Endothelial cell of umbilical vein (primary cell): ENCODE measurements at regions not wholly inside any gene's neighbourhood (a gene's known extent, or its start where the extent isn't known, plus 50 kb on each side); places are given as distances from the start of the nearest gene placed in this dataset.

Experiments used
- EZH2 ChIP-seq: IDR thresholded peaks from 2 replicates; pipeline ENCODE4 v1.6.1; 2012; ENCODE audit warnings: borderline replicate concordance, low read depth, mild to moderate bottlenecking, moderate library complexity, low read length, inconsistent platforms; ENCODE audit not compliant: severe bottlenecking
- FOS ChIP-seq: IDR thresholded peaks from 2 replicates; pipeline ENCODE4 v1.6.1; 2011; ENCODE audit warnings: mild to moderate bottlenecking, low read length, moderate library complexity, borderline replicate concordance; ENCODE audit not compliant: insufficient read depth
- GATA2 ChIP-seq: IDR thresholded peaks from 2 replicates; pipeline ENCODE4 v1.7.0; 2011; ENCODE audit warnings: low read depth, mild to moderate bottlenecking, moderate library complexity, mixed read lengths, low read length; ENCODE audit not compliant: insufficient read length, insufficient read depth
- JUN ChIP-seq: IDR thresholded peaks from 2 replicates; pipeline ENCODE4 v1.6.1; 2011; ENCODE audit warnings: borderline replicate concordance, low read depth; ENCODE audit not compliant: insufficient read length, insufficient read depth
- MYC ChIP-seq: IDR thresholded peaks from one replicate; pipeline ENCODE4 v1.6.1; 2011; ENCODE audit warnings: mild to moderate bottlenecking, low read depth, low read length
- POLR2A ChIP-seq: IDR thresholded peaks from 2 replicates; pipeline ENCODE4 v1.6.1; 2012; ENCODE audit warnings: low read depth, mild to moderate bottlenecking, control low read depth, low read length
- POLR2AphosphoS5 ChIP-seq: IDR thresholded peaks from 2 replicates; pipeline ENCODE4 v1.6.1; 2012; ENCODE audit warnings: low read depth, mild to moderate bottlenecking, control low read depth, low read length, moderate library complexity; ENCODE audit not compliant: insufficient read depth
- TF ChIP-seq, protein P1 (sequence below), 2 donors: IDR thresholded peaks; 1 replicate in 1 of 2; 2 replicates in 1 of 2; pipeline ENCODE4 v1.5.1; 2011; ENCODE audit warnings: low read length in 2 of 2, mild to moderate bottlenecking in 2 of 2, moderate library complexity in 2 of 2, control low read depth in 1 of 2, inconsistent platforms in 1 of 2, low read depth in 1 of 2; ENCODE audit not compliant: insufficient read depth in 1 of 2; ENCODE audit errors: extremely low read depth in 1 of 2
- TF ChIP-seq, protein P2 (sequence below): IDR thresholded peaks from 2 replicates; pipeline ENCODE4 v1.6.1; 2011; ENCODE audit not compliant: insufficient read depth, insufficient read length

DNA sequence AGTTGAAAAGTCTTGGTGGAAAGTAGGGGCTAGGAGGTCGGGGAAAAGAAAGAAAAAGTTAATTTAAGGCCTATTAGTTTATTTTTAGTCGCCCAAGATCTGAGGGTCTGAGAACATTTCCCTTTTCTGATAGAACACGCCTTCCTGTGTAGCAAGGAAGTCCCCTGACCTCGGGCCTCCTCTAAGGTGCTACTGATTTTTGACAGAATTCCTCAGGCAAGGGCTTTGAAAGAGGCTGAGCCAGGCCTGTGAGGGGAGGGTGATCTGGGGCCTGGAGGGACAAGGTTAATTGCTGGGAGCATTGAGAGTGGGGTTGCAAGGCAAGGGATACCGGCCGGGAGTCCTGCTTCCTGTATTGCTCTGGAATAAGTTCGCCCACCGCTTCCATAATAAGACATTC lies 131.4 kb upstream of the MYCN start:
- TF ChIP-seq, protein P1, sequence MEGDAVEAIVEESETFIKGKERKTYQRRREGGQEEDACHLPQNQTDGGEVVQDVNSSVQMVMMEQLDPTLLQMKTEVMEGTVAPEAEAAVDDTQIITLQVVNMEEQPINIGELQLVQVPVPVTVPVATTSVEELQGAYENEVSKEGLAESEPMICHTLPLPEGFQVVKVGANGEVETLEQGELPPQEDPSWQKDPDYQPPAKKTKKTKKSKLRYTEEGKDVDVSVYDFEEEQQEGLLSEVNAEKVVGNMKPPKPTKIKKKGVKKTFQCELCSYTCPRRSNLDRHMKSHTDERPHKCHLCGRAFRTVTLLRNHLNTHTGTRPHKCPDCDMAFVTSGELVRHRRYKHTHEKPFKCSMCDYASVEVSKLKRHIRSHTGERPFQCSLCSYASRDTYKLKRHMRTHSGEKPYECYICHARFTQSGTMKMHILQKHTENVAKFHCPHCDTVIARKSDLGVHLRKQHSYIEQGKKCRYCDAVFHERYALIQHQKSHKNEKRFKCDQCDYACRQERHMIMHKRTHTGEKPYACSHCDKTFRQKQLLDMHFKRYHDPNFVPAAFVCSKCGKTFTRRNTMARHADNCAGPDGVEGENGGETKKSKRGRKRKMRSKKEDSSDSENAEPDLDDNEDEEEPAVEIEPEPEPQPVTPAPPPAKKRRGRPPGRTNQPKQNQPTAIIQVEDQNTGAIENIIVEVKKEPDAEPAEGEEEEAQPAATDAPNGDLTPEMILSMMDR (IDR thresholded peaks at IDR 0.05; ENCODE audit: extremely low read depth in 1 of 2, insufficient read depth in 1 of 2, low read depth in 1 of 2, low read length in 2 of 2): no peak
- TF ChIP-seq EZH2 (no peak), POLR2A (no peak), GATA2 (no peak), POLR2AphosphoS5 (no peak), JUN (no peak), MYC (no peak), FOS (no peak)
- TF ChIP-seq, protein P2, sequence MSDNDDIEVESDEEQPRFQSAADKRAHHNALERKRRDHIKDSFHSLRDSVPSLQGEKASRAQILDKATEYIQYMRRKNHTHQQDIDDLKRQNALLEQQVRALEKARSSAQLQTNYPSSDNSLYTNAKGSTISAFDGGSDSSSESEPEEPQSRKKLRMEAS: no peak
